Suprapubic skin (tissue), 4 donors: ENCODE measurements at regions not wholly inside any gene's neighbourhood (a gene's known extent, or its start where the extent isn't known, plus 50 kb on each side); places are given as distances from the start of the nearest gene placed in this dataset.

ENCODE experiments used
- EP300 ChIP-seq: sonication (generic); formaldehyde crosslinking; IDR thresholded peaks from one replicate; pipeline ENCODE4 v1.6.1; 2017; ENCODE audit warnings: antibody characterized with exemption
- POLR2A ChIP-seq, 2 donors: fragments of 450-650 bp; IDR thresholded peaks; one replicate each; pipeline ENCODE4 v1.6.1; 2017; ENCODE audit warnings: antibody characterized with exemption in 2 of 2, mild to moderate bottlenecking in 2 of 2, moderate library complexity in 2 of 2
- POLR2AphosphoS5 ChIP-seq, 3 donors: sonication (generic); formaldehyde crosslinking; IDR thresholded peaks; one replicate each; pipeline ENCODE4 v1.6.1; 2017; ENCODE audit warnings: antibody characterized with exemption in 3 of 3
- TF ChIP-seq, protein P1 (sequence below), 2 donors: fragments of 200-600 bp in 1 of 2; fragments of 450-650 bp in 1 of 2; sonication (generic) in 1 of 2; IDR thresholded peaks; one replicate each; pipeline ENCODE4 v1.5.1; 2016 to 2019; ENCODE audit warnings: antibody characterized with exemption in 2 of 2, mild to moderate bottlenecking in 1 of 2, moderate library complexity in 1 of 2

DNA sequence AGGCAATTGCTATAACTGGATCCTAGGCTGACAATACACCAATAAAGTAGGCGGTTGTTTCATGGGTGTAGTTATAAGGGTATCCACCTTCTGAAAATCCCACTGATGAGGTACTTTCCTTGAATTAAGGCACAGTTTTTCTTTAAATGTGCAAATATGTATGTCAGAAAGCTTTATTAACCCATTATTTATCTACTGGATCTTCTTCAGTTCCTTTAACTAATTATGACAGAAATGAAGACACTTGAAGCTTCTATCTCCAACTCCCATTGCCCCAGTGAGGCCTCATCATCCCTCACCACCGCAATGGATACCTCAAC lies 159.6 kb upstream of the KLF3 start:
- TF ChIP-seq POLR2A (IDR thresholded peaks at IDR 0.05) (no peak), EP300 (no peak), POLR2AphosphoS5 (IDR thresholded peaks at IDR 0.05) (no peak)
- TF ChIP-seq, protein P1, sequence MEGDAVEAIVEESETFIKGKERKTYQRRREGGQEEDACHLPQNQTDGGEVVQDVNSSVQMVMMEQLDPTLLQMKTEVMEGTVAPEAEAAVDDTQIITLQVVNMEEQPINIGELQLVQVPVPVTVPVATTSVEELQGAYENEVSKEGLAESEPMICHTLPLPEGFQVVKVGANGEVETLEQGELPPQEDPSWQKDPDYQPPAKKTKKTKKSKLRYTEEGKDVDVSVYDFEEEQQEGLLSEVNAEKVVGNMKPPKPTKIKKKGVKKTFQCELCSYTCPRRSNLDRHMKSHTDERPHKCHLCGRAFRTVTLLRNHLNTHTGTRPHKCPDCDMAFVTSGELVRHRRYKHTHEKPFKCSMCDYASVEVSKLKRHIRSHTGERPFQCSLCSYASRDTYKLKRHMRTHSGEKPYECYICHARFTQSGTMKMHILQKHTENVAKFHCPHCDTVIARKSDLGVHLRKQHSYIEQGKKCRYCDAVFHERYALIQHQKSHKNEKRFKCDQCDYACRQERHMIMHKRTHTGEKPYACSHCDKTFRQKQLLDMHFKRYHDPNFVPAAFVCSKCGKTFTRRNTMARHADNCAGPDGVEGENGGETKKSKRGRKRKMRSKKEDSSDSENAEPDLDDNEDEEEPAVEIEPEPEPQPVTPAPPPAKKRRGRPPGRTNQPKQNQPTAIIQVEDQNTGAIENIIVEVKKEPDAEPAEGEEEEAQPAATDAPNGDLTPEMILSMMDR (IDR thresholded peaks at IDR 0.05) = no peak
